Osteoblast (primary cell): ENCODE measurements at regions not wholly inside any gene's neighbourhood (a gene's known extent, or its start where the extent isn't known, plus 50 kb on each side); places are given as distances from the start of the nearest gene placed in this dataset.
A peak's percentile ranks its signal among the peaks of the same experiment; 100 is the strongest.

ENCODE experiments used
- DNase-seq: peaks from one replicate; pipeline ENCODE4 v3.0.0; 2011; ENCODE audit warnings: low spot score, mixed read lengths; ENCODE audit not compliant: insufficient read length; ENCODE audit errors: missing footprints
- H2AFZ ChIP-seq: 2 replicates; pipeline ENCODE4 v1.6.0; 2011; ENCODE audit warnings: mild to moderate bottlenecking, low read length
- H3K27ac ChIP-seq: 2 replicates; pipeline ENCODE4 v1.5.1; 2011; ENCODE audit warnings: mild to moderate bottlenecking, low read depth, low read length, moderate library complexity
- H3K27me3 ChIP-seq: 2 replicates; pipeline ENCODE4 v1.6.0; 2012; ENCODE audit warnings: mild to moderate bottlenecking, control low read depth, inconsistent platforms, low read length, moderate library complexity; ENCODE audit not compliant: insufficient read depth
- H3K36me3 ChIP-seq: 2 replicates; pipeline ENCODE4 v1.5.1; 2011; ENCODE audit warnings: mild to moderate bottlenecking, low read length, control low read depth, moderate library complexity; ENCODE audit not compliant: insufficient read depth
- H3K4me1 ChIP-seq: 2 replicates; pipeline ENCODE4 v1.5.1; 2011; ENCODE audit warnings: mild to moderate bottlenecking, low read length, control low read depth, moderate library complexity; ENCODE audit not compliant: insufficient read depth
- H3K4me2 ChIP-seq: 2 replicates; pipeline ENCODE4 v1.6.0; 2011; ENCODE audit warnings: mild to moderate bottlenecking, low read length; ENCODE audit not compliant: insufficient read depth
- H3K4me3 ChIP-seq: fragments of 200-600 bp; sonication (generic); 3 replicates; pipeline ENCODE4 v1.5.1; 2012; ENCODE audit warnings: mild to moderate bottlenecking, low read length, inconsistent platforms; ENCODE audit not compliant: insufficient read depth
- H3K79me2 ChIP-seq: 2 replicates; pipeline ENCODE4 v1.6.0; 2012; ENCODE audit warnings: mild to moderate bottlenecking, low read length, control low read depth, inconsistent platforms; ENCODE audit not compliant: insufficient read depth
- H3K9me3 ChIP-seq: 2 replicates; pipeline ENCODE4 v1.5.1; 2011; ENCODE audit warnings: low read depth, low read length, control low read depth
- H4K20me1 ChIP-seq: 2 replicates; pipeline ENCODE4 v1.6.0; 2012; ENCODE audit warnings: mild to moderate bottlenecking, low read length, control low read depth; ENCODE audit not compliant: insufficient read depth
- CTCF ChIP-seq: IDR thresholded peaks from 2 replicates; pipeline ENCODE4 v1.5.1; 2011; ENCODE audit warnings: mild to moderate bottlenecking, low read depth, low read length, moderate library complexity; ENCODE audit errors: extremely low read depth

- Histone ChIP-seq H3K4me1 (peaks cover 4% of the 10 kb centered on the region), H3K79me2 (no peaks in the 10 kb centered on the region), H3K27ac (no peak overlapping the region), H3K4me3 (no peak overlapping the region), H2AFZ (no peak overlapping the region), H3K27me3 (no peaks in the 10 kb centered on the region), H3K9me3 (no peaks in the 10 kb centered on the region), H4K20me1 (no peaks in the 10 kb centered on the region), H3K4me2 (no peak overlapping the region), H3K36me3 (no peaks in the 10 kb centered on the region)
- no peak for TF ChIP-seq CTCF
- DNase-seq = peak; percentile 4
Observed at GRCh38 chr7:54898659-54899340, 120.0 kb upstream of the EGFR start.

GRCh38 chr7:54901840-54902239 is 117.0 kb upstream of the EGFR start:
- Histone ChIP-seq H4K20me1 (no peaks in the 10 kb centered on the region), H3K79me2 (no peaks in the 10 kb centered on the region), H2AFZ (no peak overlapping the region), H3K27me3 (no peaks in the 10 kb centered on the region), H3K4me3 (no peak overlapping the region), H3K4me2 (no peak overlapping the region), H3K27ac (no peak overlapping the region), H3K36me3 (no peaks in the 10 kb centered on the region), H3K4me1 (peaks cover 10% of the 10 kb centered on the region), H3K9me3 (no peaks in the 10 kb centered on the region)
- no peak for TF ChIP-seq CTCF
- DNase-seq = no peak

- no peak for TF ChIP-seq CTCF
- Histone ChIP-seq H3K79me2 (no peaks in the 10 kb centered on the region), H3K4me1 (peaks cover 13% of the 10 kb centered on the region), H3K27ac (peak overlapping the region; percentile 58), H3K27me3 (no peaks in the 10 kb centered on the region), H3K9me3 (no peaks in the 10 kb centered on the region), H2AFZ (no peak overlapping the region), H3K4me2 (peak overlapping the region; percentile 51), H4K20me1 (no peaks in the 10 kb centered on the region), H3K4me3 (peak overlapping the region; percentile 1), H3K36me3 (no peaks in the 10 kb centered on the region)
- peak; percentile 82 for DNase-seq
Observed at GRCh38 chr7:54904130-54904529, 114.7 kb upstream of the EGFR start.

- no peaks in the 10 kb centered on the region for H3K9me3 ChIP-seq
- H3K4me2 ChIP-seq = peak overlapping the region; percentile 51
- no peaks in the 10 kb centered on the region for H4K20me1 ChIP-seq
- no peak overlapping the region for H3K27ac ChIP-seq
- H3K27me3 ChIP-seq = no peaks in the 10 kb centered on the region
- H3K4me1 ChIP-seq = peaks cover 13% of the 10 kb centered on the region
- no peaks in the 10 kb centered on the region for H3K36me3 ChIP-seq
- TF ChIP-seq CTCF = no peak
- no peak for DNase-seq
- no peak overlapping the region for H3K4me3 ChIP-seq
- no peak overlapping the region for H2AFZ ChIP-seq
- H3K79me2 ChIP-seq = no peaks in the 10 kb centered on the region
Observed at GRCh38 chr7:54904986-54905385, 113.8 kb upstream of the EGFR start.
